Liver (tissue), 8 donors: ENCODE measurements at regions not wholly inside any gene's neighbourhood (a gene's known extent, or its start where the extent isn't known, plus 50 kb on each side); places are given as distances from the start of the nearest gene placed in this dataset.

ENCODE experiments used
- DNase-seq: peaks from one replicate; pipeline ENCODE4 v3.0.0-alpha.2; 2017; ENCODE audit warnings: low spot score
- H3K27ac ChIP-seq, 2 donors: one replicate each; pipeline ENCODE4 v1.7.0; 2013; ENCODE audit warnings: inconsistent platforms in 2 of 2, low read length in 2 of 2, control low read depth in 1 of 2, low read depth in 1 of 2, mild to moderate bottlenecking in 1 of 2
- H3K27me3 ChIP-seq, 4 donors: one replicate each; pipeline versions ENCODE4 v1.6.1 to v1.7.0; 2013; ENCODE audit warnings: low read length in 3 of 4, inconsistent platforms in 1 of 4, mild to moderate bottlenecking in 1 of 4, moderate library complexity in 1 of 4; ENCODE audit not compliant: control insufficient read depth in 4 of 4, insufficient read depth in 4 of 4
- H3K36me3 ChIP-seq, 4 donors: one replicate each; pipeline versions ENCODE4 v1.6.1 to v1.7.0; 2013; ENCODE audit warnings: low read length in 3 of 4, mild to moderate bottlenecking in 3 of 4, low read depth in 1 of 4, moderate library complexity in 1 of 4; ENCODE audit not compliant: control insufficient read depth in 4 of 4, insufficient read depth in 3 of 4
- H3K4me1 ChIP-seq, 4 donors: one replicate each; pipeline versions ENCODE4 v1.6.1 to v1.7.0; 2013; ENCODE audit warnings: low read length in 3 of 4, mild to moderate bottlenecking in 3 of 4, moderate library complexity in 1 of 4; ENCODE audit not compliant: control insufficient read depth in 4 of 4, insufficient read depth in 4 of 4
- H3K4me3 ChIP-seq, 3 donors: one replicate each; pipeline versions ENCODE4 v1.6.1 to v1.7.0; 2013; ENCODE audit warnings: low read length in 3 of 3, control low read depth in 1 of 3, low read depth in 1 of 3, mild to moderate bottlenecking in 1 of 3
- H3K9ac ChIP-seq, 2 donors: one replicate each; pipeline ENCODE4 v1.7.0; 2013; ENCODE audit warnings: low read length in 2 of 2, mild to moderate bottlenecking in 2 of 2, moderate library complexity in 2 of 2, control low read depth in 1 of 2, low read depth in 1 of 2
- H3K9me3 ChIP-seq, 4 donors: one replicate each; pipeline versions ENCODE4 v1.6.1 to v1.7.0; 2013; ENCODE audit warnings: low read length in 3 of 4; ENCODE audit not compliant: control insufficient read depth in 4 of 4
- ATF3 ChIP-seq: IDR thresholded peaks from 2 replicates; pipeline ENCODE4 v1.6.1; 2016; ENCODE audit warnings: antibody characterized with exemption
- CTCF ChIP-seq: fragments of 150-350 bp; IDR thresholded peaks from 2 replicates; pipeline ENCODE4 v1.5.1; 2017; ENCODE audit warnings: improper control_type of control experiment, low read depth, low read length; ENCODE audit not compliant: missing input control
- EGR1 ChIP-seq, 2 donors: IDR thresholded peaks; 2 replicates each; pipeline ENCODE4 v1.6.1; 2016 to 2018; ENCODE audit warnings: antibody characterized with exemption in 2 of 2, low read depth in 2 of 2
- FOXA1 ChIP-seq: IDR thresholded peaks from 2 replicates; pipeline ENCODE4 v1.6.1; 2016; ENCODE audit warnings: antibody characterized with exemption
- FOXA2 ChIP-seq: IDR thresholded peaks from 2 replicates; pipeline ENCODE4 v1.6.1; 2016; ENCODE audit warnings: antibody characterized with exemption
- GABPA ChIP-seq, 2 donors: IDR thresholded peaks in 1 of 2; conservative IDR thresholded peaks in 1 of 2; 2 replicates each; pipeline ENCODE4 v1.6.1; 2016; ENCODE audit warnings: antibody characterized with exemption in 2 of 2, mild to moderate bottlenecking in 1 of 2, moderate library complexity in 1 of 2
- HNF4A ChIP-seq, 2 donors: conservative IDR thresholded peaks; 2 replicates each; pipeline ENCODE4 v1.6.1; 2016; ENCODE audit warnings: antibody characterized with exemption in 2 of 2, mild to moderate bottlenecking in 2 of 2
- HNF4G ChIP-seq: IDR thresholded peaks from 2 replicates; pipeline ENCODE4 v1.6.1; 2016; ENCODE audit warnings: antibody characterized with exemption
- MAX ChIP-seq: IDR thresholded peaks from 2 replicates; pipeline ENCODE4 v1.6.1; 2016; ENCODE audit warnings: antibody characterized with exemption
- NR2F2 ChIP-seq: IDR thresholded peaks from 2 replicates; pipeline ENCODE4 v1.6.1; 2016; ENCODE audit warnings: antibody characterized with exemption
- RAD21 ChIP-seq, 2 donors: IDR thresholded peaks; 2 replicates each; pipeline ENCODE4 v1.6.1; 2016; ENCODE audit warnings: antibody characterized with exemption in 2 of 2, mild to moderate bottlenecking in 2 of 2
- RXRA ChIP-seq, 2 donors: IDR thresholded peaks; 2 replicates each; pipeline ENCODE4 v1.6.1; 2017 to 2018; ENCODE audit warnings: antibody characterized with exemption in 2 of 2, mild to moderate bottlenecking in 1 of 2
- SP1 ChIP-seq: IDR thresholded peaks from 2 replicates; pipeline ENCODE4 v1.6.1; 2018; ENCODE audit warnings: antibody characterized with exemption, mild to moderate bottlenecking
- TAF1 ChIP-seq: conservative IDR thresholded peaks from 2 replicates; pipeline ENCODE4 v1.6.1; 2016; ENCODE audit warnings: antibody characterized with exemption, mild to moderate bottlenecking
- YY1 ChIP-seq: IDR thresholded peaks from 2 replicates; pipeline ENCODE4 v1.6.1; 2016; ENCODE audit warnings: antibody characterized with exemption, mild to moderate bottlenecking
- WGBS: extraction: QIAGEN DNeasy Blood & Tissue Kit; methylation state at CpG from one replicate; pipeline ENCODE4 v1.1.7; 2013; 5-methylcytosine and 5-hydroxymethylcytosine counted together
- TF ChIP-seq, protein P1 (sequence below): IDR thresholded peaks from 2 replicates; pipeline ENCODE4 v1.6.1; 2016; ENCODE audit warnings: antibody characterized with exemption, mild to moderate bottlenecking
- TF ChIP-seq, protein P2 (sequence below): IDR thresholded peaks from 2 replicates; pipeline ENCODE4 v1.6.1; 2016; ENCODE audit warnings: antibody characterized with exemption
- donor health status: healthy.
- donor health status: healthy.
- donor health status: healthy.
- donor health status: healthy.
- donor health status: healthy.

DNA sequence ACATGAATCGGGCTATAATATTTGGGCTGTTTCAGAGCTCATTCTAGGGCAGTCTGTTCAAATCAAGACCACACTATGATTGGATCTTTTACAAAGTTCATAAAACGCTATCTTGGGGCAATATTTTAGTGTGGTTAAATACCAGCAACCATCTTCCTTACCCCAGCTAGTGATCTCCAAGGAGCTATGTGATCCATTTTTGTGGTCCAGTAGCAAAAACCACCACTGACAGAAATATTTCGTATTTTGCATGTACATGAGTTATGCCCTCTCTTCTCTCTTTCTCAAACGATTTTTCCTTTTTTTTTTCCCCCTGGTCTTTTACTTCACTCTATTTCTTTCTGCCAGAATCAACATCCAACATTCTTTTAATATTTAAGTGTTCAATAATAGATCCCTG, 280.6 kb upstream of the KITLG start:
- WGBS, result 81% methylated on average over 4 of the region's 4 CpGs
- H3K9me3 ChIP-seq, result no peaks in the 10 kb centered on the region
- no peaks in the 10 kb centered on the region for H3K27me3 ChIP-seq
- no peaks in the 10 kb centered on the region for H3K4me1 ChIP-seq
- H3K27ac ChIP-seq, result no peak overlapping the region
- TF ChIP-seq SP1 (no peak), YY1 (no peak), HNF4A (conservative IDR thresholded peaks at IDR 0.05) (no peak), NR2F2 (no peak), MAX (no peak), RXRA (IDR thresholded peaks at IDR 0.05) (no peak), TAF1 (no peak), GABPA (IDR thresholded peaks at IDR 0.05 in 1 of 2, conservative IDR thresholded peaks at IDR 0.05 in 1 of 2) (no peak), FOXA1 (no peak), RAD21 (IDR thresholded peaks at IDR 0.05) (no peak), HNF4G (no peak), FOXA2 (no peak), ATF3 (no peak), CTCF (no peak), EGR1 (IDR thresholded peaks at IDR 0.05; ENCODE audit: low read depth in 2 of 2) (no peak)
- TF ChIP-seq, protein P1, sequence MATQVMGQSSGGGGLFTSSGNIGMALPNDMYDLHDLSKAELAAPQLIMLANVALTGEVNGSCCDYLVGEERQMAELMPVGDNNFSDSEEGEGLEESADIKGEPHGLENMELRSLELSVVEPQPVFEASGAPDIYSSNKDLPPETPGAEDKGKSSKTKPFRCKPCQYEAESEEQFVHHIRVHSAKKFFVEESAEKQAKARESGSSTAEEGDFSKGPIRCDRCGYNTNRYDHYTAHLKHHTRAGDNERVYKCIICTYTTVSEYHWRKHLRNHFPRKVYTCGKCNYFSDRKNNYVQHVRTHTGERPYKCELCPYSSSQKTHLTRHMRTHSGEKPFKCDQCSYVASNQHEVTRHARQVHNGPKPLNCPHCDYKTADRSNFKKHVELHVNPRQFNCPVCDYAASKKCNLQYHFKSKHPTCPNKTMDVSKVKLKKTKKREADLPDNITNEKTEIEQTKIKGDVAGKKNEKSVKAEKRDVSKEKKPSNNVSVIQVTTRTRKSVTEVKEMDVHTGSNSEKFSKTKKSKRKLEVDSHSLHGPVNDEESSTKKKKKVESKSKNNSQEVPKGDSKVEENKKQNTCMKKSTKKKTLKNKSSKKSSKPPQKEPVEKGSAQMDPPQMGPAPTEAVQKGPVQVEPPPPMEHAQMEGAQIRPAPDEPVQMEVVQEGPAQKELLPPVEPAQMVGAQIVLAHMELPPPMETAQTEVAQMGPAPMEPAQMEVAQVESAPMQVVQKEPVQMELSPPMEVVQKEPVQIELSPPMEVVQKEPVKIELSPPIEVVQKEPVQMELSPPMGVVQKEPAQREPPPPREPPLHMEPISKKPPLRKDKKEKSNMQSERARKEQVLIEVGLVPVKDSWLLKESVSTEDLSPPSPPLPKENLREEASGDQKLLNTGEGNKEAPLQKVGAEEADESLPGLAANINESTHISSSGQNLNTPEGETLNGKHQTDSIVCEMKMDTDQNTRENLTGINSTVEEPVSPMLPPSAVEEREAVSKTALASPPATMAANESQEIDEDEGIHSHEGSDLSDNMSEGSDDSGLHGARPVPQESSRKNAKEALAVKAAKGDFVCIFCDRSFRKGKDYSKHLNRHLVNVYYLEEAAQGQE, result no peak
- TF ChIP-seq, protein P2, sequence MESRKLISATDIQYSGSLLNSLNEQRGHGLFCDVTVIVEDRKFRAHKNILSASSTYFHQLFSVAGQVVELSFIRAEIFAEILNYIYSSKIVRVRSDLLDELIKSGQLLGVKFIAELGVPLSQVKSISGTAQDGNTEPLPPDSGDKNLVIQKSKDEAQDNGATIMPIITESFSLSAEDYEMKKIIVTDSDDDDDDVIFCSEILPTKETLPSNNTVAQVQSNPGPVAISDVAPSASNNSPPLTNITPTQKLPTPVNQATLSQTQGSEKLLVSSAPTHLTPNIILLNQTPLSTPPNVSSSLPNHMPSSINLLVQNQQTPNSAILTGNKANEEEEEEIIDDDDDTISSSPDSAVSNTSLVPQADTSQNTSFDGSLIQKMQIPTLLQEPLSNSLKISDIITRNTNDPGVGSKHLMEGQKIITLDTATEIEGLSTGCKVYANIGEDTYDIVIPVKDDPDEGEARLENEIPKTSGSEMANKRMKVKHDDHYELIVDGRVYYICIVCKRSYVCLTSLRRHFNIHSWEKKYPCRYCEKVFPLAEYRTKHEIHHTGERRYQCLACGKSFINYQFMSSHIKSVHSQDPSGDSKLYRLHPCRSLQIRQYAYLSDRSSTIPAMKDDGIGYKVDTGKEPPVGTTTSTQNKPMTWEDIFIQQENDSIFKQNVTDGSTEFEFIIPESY, result no peak
- no peak for DNase-seq
- H3K4me3 ChIP-seq, result no peak overlapping the region
- H3K9ac ChIP-seq, result no peak overlapping the region
- H3K36me3 ChIP-seq, result no peaks in the 10 kb centered on the region

GRCh38 chr12:88856201-88856600, 275.9 kb upstream of the KITLG start:
- no peak overlapping the region for H3K9ac ChIP-seq
- no peak overlapping the region for H3K27ac ChIP-seq
- H3K36me3 ChIP-seq, result no peaks in the 10 kb centered on the region
- H3K9me3 ChIP-seq, result no peaks in the 10 kb centered on the region
- no peak for DNase-seq
- no peak for TF ChIP-seq YY1
- peak in 1 of 2 donors; percentile 14 for TF ChIP-seq HNF4A (conservative IDR thresholded peaks at IDR 0.05)
- no peak overlapping the region for H3K4me3 ChIP-seq
- no peaks in the 10 kb centered on the region for H3K27me3 ChIP-seq
- WGBS, result 51% methylated on average over 2 of the region's 2 CpGs
- H3K4me1 ChIP-seq, result no peaks in the 10 kb centered on the region
